HEK293 (cell line): ENCODE measurements at regions not wholly inside any gene's neighbourhood (a gene's known extent, or its start where the extent isn't known, plus 50 kb on each side); places are given as distances from the start of the nearest gene placed in this dataset.

ENCODE experiments used
- CTCF ChIA-PET: fragments of 350-600 bp; formaldehyde crosslinking; extraction: SDS; loops from one replicate; lab custom pipeline; 2021; ENCODE audit warnings: antibody characterized with exemption; lab: Yijun Ruan, JAX
- POLR2A ChIA-PET: fragments of 300-600 bp; formaldehyde crosslinking; extraction: SDS; loops from one replicate; lab custom pipeline; 2020; ENCODE audit warnings: antibody characterized with exemption, inconsistent platforms; lab: Yijun Ruan, JAX
- H3K27ac ChIP-seq: fragments of 200-500 bp; sonication (Bioruptor generic); 2 replicates; pipeline ENCODE4 v1.5.1; 2014; ENCODE audit warnings: low read depth, low read length, control low read depth, inconsistent platforms; ENCODE audit errors: extremely low read depth
- H3K36me3 ChIP-seq, 2 experiments: fragments of 200-500 bp in 1 of 2; sonication (Bioruptor generic) in 1 of 2; 1 replicate in 1 of 2; 2 replicates in 1 of 2; pipeline ENCODE4 v1.5.1; 2014 to 2017; ENCODE audit warnings: inconsistent platforms in 2 of 2, low read length in 2 of 2; ENCODE audit not compliant: control insufficient read depth in 2 of 2, insufficient read depth in 1 of 2
- H3K4me1 ChIP-seq: fragments of 200-500 bp; sonication (Bioruptor generic); 2 replicates; pipeline ENCODE4 v1.5.1; 2014; ENCODE audit warnings: mild to moderate bottlenecking, low read length, inconsistent platforms; ENCODE audit not compliant: control insufficient read depth, insufficient read depth
- H3K4me3 ChIP-seq: 2 replicates; pipeline ENCODE4 v1.5.1; 2011; ENCODE audit warnings: low read depth, mild to moderate bottlenecking, control low read depth, low read length, moderate library complexity
- H3K9me3 ChIP-seq: fragments of 200-500 bp; sonication (Bioruptor generic); 2 replicates; pipeline ENCODE4 v1.5.1; 2014; ENCODE audit warnings: low read depth, low read length, inconsistent platforms; ENCODE audit not compliant: control insufficient read depth, insufficient read depth
- AEBP2 ChIP-seq: fragments of 450-650 bp; formaldehyde crosslinking; IDR thresholded peaks from 2 replicates; pipeline ENCODE4 v1.5.1; 2016; ENCODE audit warnings: missing biosample characterization, missing genetic modification characterization, borderline replicate concordance
- BCL11A ChIP-seq: fragments of 450-650 bp; formaldehyde crosslinking; IDR thresholded peaks from 2 replicates; pipeline ENCODE4 v1.5.1; 2016; ENCODE audit warnings: low read depth, missing biosample characterization, missing genetic modification characterization
- EGR2 ChIP-seq: fragments of 450-650 bp; formaldehyde crosslinking; IDR thresholded peaks from 2 replicates; pipeline ENCODE4 v1.5.1; 2016; ENCODE audit warnings: low read depth, missing biosample characterization, missing genetic modification characterization
- GLI2 ChIP-seq: fragments of 450-650 bp; formaldehyde crosslinking; IDR thresholded peaks from 2 replicates; pipeline ENCODE4; 2017; ENCODE audit warnings: missing biosample characterization, missing genetic modification characterization, low read depth, borderline replicate concordance
- KLF9 ChIP-seq: fragments of 450-650 bp; formaldehyde crosslinking; IDR thresholded peaks from 2 replicates; pipeline ENCODE4 v1.5.1; 2016; ENCODE audit warnings: missing biosample characterization, missing genetic modification characterization, low read depth
- MZF1 ChIP-seq: fragments of 450-650 bp; formaldehyde crosslinking; IDR thresholded peaks from 2 replicates; pipeline ENCODE4 v1.5.1; 2017; ENCODE audit warnings: missing biosample characterization, missing genetic modification characterization, borderline replicate concordance
- ZBTB10 ChIP-seq: fragments of 450-650 bp; formaldehyde crosslinking; IDR thresholded peaks from 2 replicates; pipeline ENCODE4 v1.5.1; 2016; ENCODE audit warnings: missing biosample characterization, missing genetic modification characterization
- ZBTB7A ChIP-seq: fragments of 450-650 bp; formaldehyde crosslinking; IDR thresholded peaks from 2 replicates; pipeline ENCODE4 v1.5.1; 2016; ENCODE audit warnings: low read depth, missing biosample characterization, missing genetic modification characterization
- ZNF140 ChIP-seq: fragments of 450-650 bp; formaldehyde crosslinking; IDR thresholded peaks from 2 replicates; pipeline ENCODE4 v1.5.1; 2016; ENCODE audit warnings: missing biosample characterization, missing genetic modification characterization
- ZNF174 ChIP-seq: fragments of 450-650 bp; formaldehyde crosslinking; IDR thresholded peaks from 2 replicates; pipeline ENCODE4 v1.5.0; 2017; ENCODE audit warnings: missing biosample characterization, mild to moderate bottlenecking, missing genetic modification characterization
- ZNF214 ChIP-seq: fragments of 450-650 bp; formaldehyde crosslinking; IDR thresholded peaks from 2 replicates; pipeline ENCODE4 v1.5.1; 2017; ENCODE audit warnings: missing biosample characterization, mild to moderate bottlenecking, missing genetic modification characterization, borderline replicate concordance
- ZNF221 ChIP-seq: fragments of 450-650 bp; formaldehyde crosslinking; IDR thresholded peaks from 2 replicates; pipeline ENCODE4 v1.5.1; 2017; ENCODE audit warnings: missing biosample characterization, missing genetic modification characterization, borderline replicate concordance
- ZNF311 ChIP-seq: fragments of 450-650 bp; formaldehyde crosslinking; IDR thresholded peaks from 2 replicates; pipeline ENCODE4 v1.5.1; 2017; ENCODE audit warnings: missing biosample characterization, missing genetic modification characterization, borderline replicate concordance
- ZNF501 ChIP-seq: fragments of 450-650 bp; formaldehyde crosslinking; IDR thresholded peaks from 2 replicates; pipeline ENCODE4 v1.5.1; 2016; ENCODE audit warnings: missing biosample characterization, missing genetic modification characterization
- ZNF600 ChIP-seq: fragments of 450-650 bp; formaldehyde crosslinking; IDR thresholded peaks from 2 replicates; pipeline ENCODE4 v1.5.1; 2016; ENCODE audit warnings: missing biosample characterization, missing genetic modification characterization
- ZNF692 ChIP-seq: fragments of 450-650 bp; formaldehyde crosslinking; IDR thresholded peaks from 2 replicates; pipeline ENCODE4 v1.5.1; 2016; ENCODE audit warnings: missing biosample characterization, missing genetic modification characterization
- ZNF707 ChIP-seq: fragments of 450-650 bp; formaldehyde crosslinking; IDR thresholded peaks from 2 replicates; pipeline ENCODE4 v1.5.1; 2016; ENCODE audit warnings: missing biosample characterization, missing genetic modification characterization
- ZSCAN23 ChIP-seq: fragments of 450-650 bp; formaldehyde crosslinking; IDR thresholded peaks from 2 replicates; pipeline ENCODE4 v1.5.1; 2016; ENCODE audit warnings: missing biosample characterization, missing genetic modification characterization
- TF ChIP-seq, protein P1 (sequence below): fragments of 450-650 bp; formaldehyde crosslinking; IDR thresholded peaks from 2 replicates; pipeline ENCODE4 v1.5.1; 2016; ENCODE audit warnings: missing biosample characterization, missing genetic modification characterization

DNA sequence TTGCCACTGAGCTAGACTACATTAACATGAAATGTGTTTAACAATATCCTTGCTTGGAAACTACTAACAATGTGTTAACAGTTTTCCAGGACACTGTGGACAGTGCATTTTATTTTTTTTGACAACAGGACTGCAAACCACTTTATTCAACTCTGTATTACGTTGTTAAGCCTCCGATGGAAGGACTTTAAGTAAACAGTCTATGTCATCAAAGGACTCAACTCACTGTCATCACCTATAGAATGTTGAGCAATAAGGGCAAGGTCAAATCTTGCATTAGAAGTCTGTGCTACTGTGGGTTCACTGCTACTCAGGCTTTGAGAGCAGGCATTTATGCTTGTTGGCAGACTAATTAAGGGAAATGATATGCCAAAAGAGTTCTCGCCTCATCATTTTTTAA is 483.7 kb downstream of the FLRT2 start:
- no peak overlapping the region for H3K27ac ChIP-seq
- H3K4me3 ChIP-seq = no peak overlapping the region
- H3K36me3 ChIP-seq = no peaks in the 10 kb centered on the region
- H3K9me3 ChIP-seq = no peaks in the 10 kb centered on the region
- ChIA-PET POLR2A (no interaction called here), CTCF (no interaction called here)
- no peak for TF ChIP-seq GLI2 (tag by site-specific recombination)
- no peak for TF ChIP-seq ZNF311
- TF ChIP-seq ZNF140 (tag by site-specific recombination) = no peak
- no peak for TF ChIP-seq ZNF221
- TF ChIP-seq ZBTB10 (tag by site-specific recombination) = no peak
- TF ChIP-seq MZF1 (tag by site-specific recombination) = no peak
- TF ChIP-seq ZNF692 (tag by site-specific recombination) = no peak
- no peak for TF ChIP-seq ZNF174 (tag by site-specific recombination)
- no peak for TF ChIP-seq ZBTB7A (tag by site-specific recombination)
- H3K4me1 ChIP-seq = 0 out of 2 replicates have a peak, but pooled peaks cover 2% of the 10 kb centered on the region

DNA sequence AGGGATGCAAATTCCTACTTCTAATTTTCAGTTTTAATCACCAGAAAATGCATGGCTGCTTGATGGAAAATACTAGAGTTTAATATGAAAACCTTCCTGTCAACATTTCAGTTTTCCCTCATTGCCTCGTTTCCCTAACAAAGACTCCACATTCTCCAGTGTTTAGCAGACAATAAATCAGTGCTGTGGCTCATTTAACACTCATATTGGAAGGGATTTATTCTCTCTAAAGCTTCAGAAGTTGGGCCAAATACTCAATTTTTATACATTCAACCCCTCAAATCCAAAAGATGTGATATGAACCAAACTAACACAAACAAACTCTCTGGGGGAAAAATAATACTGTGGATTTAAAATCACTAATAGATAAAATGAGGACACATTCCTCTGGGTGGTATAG is 482.5 kb downstream of the FLRT2 start:
- TF ChIP-seq ZNF692 (tag by site-specific recombination) (no peak), KLF9 (no peak), ZSCAN23 (tag by site-specific recombination) (no peak), ZNF600 (tag by site-specific recombination) (no peak), ZNF214 (no peak), AEBP2 (tag by site-specific recombination) (no peak), ZNF707 (tag by site-specific recombination) (no peak), EGR2 (tag by site-specific recombination) (no peak), BCL11A (tag by site-specific recombination) (no peak), ZNF501 (tag by site-specific recombination) (no peak)
- TF ChIP-seq, protein P1, sequence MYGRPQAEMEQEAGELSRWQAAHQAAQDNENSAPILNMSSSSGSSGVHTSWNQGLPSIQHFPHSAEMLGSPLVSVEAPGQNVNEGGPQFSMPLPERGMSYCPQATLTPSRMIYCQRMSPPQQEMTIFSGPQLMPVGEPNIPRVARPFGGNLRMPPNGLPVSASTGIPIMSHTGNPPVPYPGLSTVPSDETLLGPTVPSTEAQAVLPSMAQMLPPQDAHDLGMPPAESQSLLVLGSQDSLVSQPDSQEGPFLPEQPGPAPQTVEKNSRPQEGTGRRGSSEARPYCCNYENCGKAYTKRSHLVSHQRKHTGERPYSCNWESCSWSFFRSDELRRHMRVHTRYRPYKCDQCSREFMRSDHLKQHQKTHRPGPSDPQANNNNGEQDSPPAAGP = no peak
- 0 out of 2 replicates have a peak, but pooled peaks cover 2% of the 10 kb centered on the region for H3K4me1 ChIP-seq
- ChIA-PET CTCF (no interaction called here), POLR2A (no interaction called here)
- H3K9me3 ChIP-seq = no peaks in the 10 kb centered on the region
- H3K4me3 ChIP-seq = no peak overlapping the region
- no peaks in the 10 kb centered on the region for H3K36me3 ChIP-seq
- no peak overlapping the region for H3K27ac ChIP-seq
